ENCODE measurements at regions not wholly inside any gene's neighbourhood (a gene's known extent, or its start where the extent isn't known, plus 50 kb on each side); places are given as distances from the start of the nearest gene placed in this dataset.
"Not testable (repeated sequence)": the region's sequence is repeated elsewhere in the genome, so short reads cannot be mapped to it uniquely, and the experiment has no call there.

- H3K27ac Mint-ChIP-seq = no peak overlapping the region
- H3K27me3 Mint-ChIP-seq = no peaks in the 10 kb centered on the region
- H3K4me3 Mint-ChIP-seq = no peak overlapping the region
- H3K9me3 Mint-ChIP-seq = peaks cover 1% of the 10 kb centered on the region
- H3K4me1 Mint-ChIP-seq = no peaks in the 10 kb centered on the region
- DNase-seq (ENCODE audit: low spot score in 2 of 2) = no peak
- ATAC-seq (ENCODE audit: low read depth) = no peak
- no peaks in the 10 kb centered on the region for H3K36me3 Mint-ChIP-seq
These were observed 739.0 kb upstream of the NCAM2 start for GRCh38 chr21:20259031-20259867.

GRCh38 chr21:20260124-20260523, 738.1 kb upstream of the NCAM2 start:
- Mint-ChIP-seq H3K27ac (no peak overlapping the region), H3K4me1 (no peaks in the 10 kb centered on the region), H3K9me3 (peaks cover 1% of the 10 kb centered on the region), H3K27me3 (no peaks in the 10 kb centered on the region), H3K36me3 (no peaks in the 10 kb centered on the region), H3K4me3 (no peak overlapping the region)
- ATAC-seq (ENCODE audit: low read depth) (no peak), DNase-seq (ENCODE audit: low spot score in 2 of 2) (no peak)

- H3K4me1 Mint-ChIP-seq = no peaks in the 10 kb centered on the region
- H3K36me3 Mint-ChIP-seq = no peaks in the 10 kb centered on the region
- ATAC-seq (ENCODE audit: low read depth) (no peak), DNase-seq (ENCODE audit: low spot score in 2 of 2) (no peak)
- peaks cover 1% of the 10 kb centered on the region for H3K9me3 Mint-ChIP-seq
- no peaks in the 10 kb centered on the region for H3K27me3 Mint-ChIP-seq
- H3K4me3 Mint-ChIP-seq = no peak overlapping the region
- no peak overlapping the region for H3K27ac Mint-ChIP-seq
These were observed 736.8 kb upstream of the NCAM2 start for GRCh38 chr21:20261364-20261763.

GRCh38 chr21:20265707-20266440, 732.3 kb upstream of the NCAM2 start:
- Mint-ChIP-seq H3K27me3 (no peaks in the 10 kb centered on the region), H3K4me3 (no peak overlapping the region), H3K4me1 (no peaks in the 10 kb centered on the region), H3K27ac (no peak overlapping the region), H3K36me3 (no peaks in the 10 kb centered on the region), H3K9me3 (no peaks in the 10 kb centered on the region)
- no peak for DNase-seq (ENCODE audit: low spot score in 2 of 2)
- ATAC-seq (ENCODE audit: low read depth) = no peak

DNA sequence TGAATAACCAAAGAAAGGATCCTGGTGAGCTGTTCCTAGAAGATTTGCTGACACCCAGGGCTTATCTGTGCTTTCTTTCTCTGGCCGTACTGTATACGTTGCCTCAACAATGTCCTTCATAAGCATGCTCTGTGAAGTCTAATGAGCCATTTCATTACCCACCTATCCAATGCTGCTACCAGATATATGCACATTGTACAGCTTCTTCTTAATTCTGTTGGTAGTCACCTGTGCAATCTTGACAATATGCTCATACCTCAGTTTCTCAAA, 731.8 kb upstream of the NCAM2 start:
- ATAC-seq (ENCODE audit: low read depth) (no peak), DNase-seq (ENCODE audit: low spot score in 2 of 2) (no peak)
- Mint-ChIP-seq H3K27ac (no peak overlapping the region), H3K4me1 (no peaks in the 10 kb centered on the region), H3K4me3 (no peak overlapping the region), H3K9me3 (no peaks in the 10 kb centered on the region), H3K27me3 (no peaks in the 10 kb centered on the region), H3K36me3 (no peaks in the 10 kb centered on the region)

DNA sequence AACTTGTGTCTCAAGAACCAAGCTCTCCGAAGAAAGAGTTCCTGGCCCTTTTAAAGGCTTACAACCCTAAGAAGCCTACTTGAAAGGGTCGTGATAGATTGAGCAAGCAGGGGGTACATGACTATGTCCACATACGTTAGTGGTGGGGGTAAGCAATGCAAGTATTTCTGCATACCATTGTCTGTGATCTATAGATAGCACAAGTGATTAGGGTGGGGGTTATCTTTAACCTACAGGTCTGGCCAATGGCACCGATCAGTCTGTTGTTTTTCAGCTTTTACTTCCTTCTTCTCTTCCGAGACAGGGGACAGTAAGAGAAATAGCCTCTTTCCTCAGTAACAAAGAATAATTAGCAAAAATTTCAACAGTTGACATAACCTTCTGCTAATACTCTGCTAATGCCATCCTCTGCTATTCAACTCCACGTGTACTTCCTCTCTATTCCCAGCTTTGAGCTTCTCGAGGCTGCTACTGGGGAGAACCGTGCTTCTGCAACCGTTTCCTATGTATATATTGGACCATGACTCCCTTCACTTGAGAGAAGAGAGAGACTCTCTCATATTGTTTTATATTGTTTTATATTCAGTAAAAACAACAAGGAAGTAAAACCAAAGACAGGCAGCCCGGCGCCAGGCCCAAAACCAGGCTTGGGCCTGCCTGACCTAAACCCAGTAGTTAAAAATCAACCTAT, 727.7 kb upstream of the NCAM2 start:
- Mint-ChIP-seq H3K36me3 (no peaks in the 10 kb centered on the region), H3K4me1 (no peaks in the 10 kb centered on the region), H3K27me3 (no peaks in the 10 kb centered on the region), H3K27ac (no peak overlapping the region), H3K4me3 (no peak overlapping the region), H3K9me3 (peaks cover 6% of the 10 kb centered on the region)
- no peak for DNase-seq (ENCODE audit: low spot score in 2 of 2)
- no peak for ATAC-seq (ENCODE audit: low read depth)

GRCh38 chr21:20272791-20273362, 725.3 kb upstream of the NCAM2 start:
- Mint-ChIP-seq H3K27ac (no peak overlapping the region), H3K36me3 (no peaks in the 10 kb centered on the region), H3K4me3 (no peak overlapping the region), H3K9me3 (peaks cover 6% of the 10 kb centered on the region), H3K27me3 (no peaks in the 10 kb centered on the region), H3K4me1 (no peaks in the 10 kb centered on the region)
- ATAC-seq (ENCODE audit: low read depth) (no peak), DNase-seq (ENCODE audit: low spot score in 2 of 2) (no peak)

DNA sequence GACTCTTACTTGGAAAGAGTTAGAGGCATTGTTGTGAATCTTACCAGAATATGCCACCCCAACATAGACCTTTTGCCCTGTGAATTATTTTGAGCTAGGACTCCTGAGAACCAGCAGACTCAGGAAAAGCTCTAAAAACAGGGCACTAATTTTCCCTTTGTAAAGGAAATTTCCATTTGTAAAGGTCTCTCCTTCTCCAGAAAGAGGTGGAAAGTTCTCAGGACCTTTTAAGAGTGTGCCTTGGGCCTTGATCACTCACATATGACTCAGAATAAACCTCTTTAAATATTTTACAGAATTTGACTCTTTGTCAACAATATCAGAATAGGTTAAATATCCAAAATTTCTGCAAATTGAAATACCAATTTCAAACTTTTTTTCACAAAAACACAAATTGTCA, 721.8 kb upstream of the NCAM2 start:
- H3K27ac Mint-ChIP-seq = no peak overlapping the region
- H3K9me3 Mint-ChIP-seq = peaks cover 6% of the 10 kb centered on the region
- no peaks in the 10 kb centered on the region for H3K36me3 Mint-ChIP-seq
- ATAC-seq (ENCODE audit: low read depth) = no peak
- H3K4me3 Mint-ChIP-seq = no peak overlapping the region
- no peaks in the 10 kb centered on the region for H3K27me3 Mint-ChIP-seq
- H3K4me1 Mint-ChIP-seq = no peaks in the 10 kb centered on the region
- DNase-seq (ENCODE audit: low spot score in 2 of 2) = no peak

DNA sequence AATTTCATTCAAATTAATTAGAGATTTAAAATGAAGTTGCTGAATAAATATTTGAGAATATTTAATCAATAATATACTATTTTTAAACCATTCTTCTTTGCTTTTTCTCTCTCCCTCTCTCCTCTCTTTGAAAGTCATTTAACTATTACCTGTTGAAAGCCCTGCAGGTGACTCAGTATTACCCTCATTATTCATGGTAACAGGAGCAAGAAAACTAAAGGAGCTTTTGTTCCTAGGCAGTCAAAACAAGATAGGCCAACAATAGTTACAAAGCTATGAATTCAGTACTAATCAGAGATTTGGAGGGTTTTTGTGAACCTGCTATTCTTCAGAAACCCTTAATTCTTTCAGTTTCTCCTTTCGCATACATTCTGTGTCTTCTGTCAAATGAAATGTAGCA, 721.3 kb upstream of the NCAM2 start:
- ATAC-seq (ENCODE audit: low read depth) = no peak
- H3K27me3 Mint-ChIP-seq = no peaks in the 10 kb centered on the region

DNA sequence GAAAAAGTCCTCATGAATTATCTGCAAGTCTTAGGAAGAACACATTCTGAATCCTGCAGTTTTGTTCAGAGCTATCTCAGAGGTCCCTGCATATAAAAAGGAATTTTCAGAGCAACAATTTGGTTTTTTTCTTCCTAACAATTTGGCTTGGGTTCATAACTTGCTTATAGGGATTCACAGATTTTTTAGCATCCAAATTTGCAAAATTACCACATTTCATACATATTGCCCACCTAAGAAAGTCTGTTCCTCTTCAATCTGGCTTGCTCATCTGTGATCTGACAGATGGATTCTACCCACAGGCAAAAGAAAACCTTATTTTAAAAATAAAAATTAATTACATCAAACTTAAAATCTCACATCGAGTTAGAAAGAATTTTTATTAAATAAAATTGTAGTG, 714.4 kb upstream of the NCAM2 start:
- ATAC-seq (ENCODE audit: low read depth) (no peak), DNase-seq (ENCODE audit: low spot score in 2 of 2) (no peak)
- Mint-ChIP-seq H3K4me3 (no peak overlapping the region), H3K36me3 (no peaks in the 10 kb centered on the region), H3K9me3 (no peaks in the 10 kb centered on the region), H3K27ac (no peak overlapping the region), H3K4me1 (no peaks in the 10 kb centered on the region), H3K27me3 (no peaks in the 10 kb centered on the region)

More for the DNA sequence above, 721.3 kb upstream of the NCAM2 start:
- Mint-ChIP-seq H3K4me1 (no peaks in the 10 kb centered on the region), H3K4me3 (no peak overlapping the region), H3K36me3 (no peaks in the 10 kb centered on the region), H3K27ac (no peak overlapping the region), H3K9me3 (peaks cover 6% of the 10 kb centered on the region)
- no peak for DNase-seq (ENCODE audit: low spot score in 2 of 2)

DNA sequence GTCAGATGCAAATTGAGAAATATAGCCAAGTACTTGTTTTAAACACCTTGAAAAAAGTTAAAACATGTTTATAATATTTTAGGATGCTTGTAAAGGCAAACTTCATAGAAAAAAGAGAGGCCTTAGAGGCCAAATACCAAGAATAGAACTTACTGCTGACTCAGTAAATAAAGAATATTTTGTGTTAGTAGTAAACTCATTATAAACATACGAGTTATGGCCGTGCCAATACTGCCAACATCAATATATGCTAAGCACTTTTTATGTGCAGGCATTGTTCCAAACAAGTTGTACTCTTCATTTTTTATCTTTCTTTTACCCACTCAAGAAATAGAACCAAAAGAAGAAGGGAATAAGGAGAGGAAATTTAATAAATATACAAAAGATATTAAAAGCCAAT, 705.9 kb upstream of the NCAM2 start:
- no peaks in the 10 kb centered on the region for H3K36me3 Mint-ChIP-seq
- DNase-seq (ENCODE audit: low spot score in 2 of 2) (no peak), ATAC-seq (ENCODE audit: low read depth) (no peak)
- H3K4me3 Mint-ChIP-seq = no peak overlapping the region
- no peaks in the 10 kb centered on the region for H3K27me3 Mint-ChIP-seq
- H3K9me3 Mint-ChIP-seq = peaks cover 2% of the 10 kb centered on the region
- no peaks in the 10 kb centered on the region for H3K4me1 Mint-ChIP-seq
- H3K27ac Mint-ChIP-seq = no peak overlapping the region

DNA sequence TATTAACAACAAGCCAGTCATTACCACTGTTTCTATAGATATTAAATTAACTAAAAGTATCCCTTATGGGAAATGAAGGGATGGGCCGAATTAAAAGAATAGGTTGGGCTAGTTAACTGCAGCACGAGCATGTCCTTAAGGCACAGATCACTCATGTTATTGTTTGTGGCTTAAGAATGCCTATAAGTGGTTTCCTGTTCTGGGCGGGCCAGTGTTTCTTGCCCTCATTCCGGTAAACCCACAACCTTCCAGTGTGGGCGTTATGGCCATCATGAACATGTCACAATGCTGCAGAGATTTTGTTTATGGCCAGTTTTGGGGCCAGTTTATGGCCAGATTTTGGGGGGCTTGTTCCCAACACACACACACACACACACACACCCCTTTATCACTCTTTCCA, 705.4 kb upstream of the NCAM2 start:
- ATAC-seq (ENCODE audit: low read depth); H3K4me3 Mint-ChIP-seq; H3K27me3 Mint-ChIP-seq; H3K9me3 Mint-ChIP-seq; H3K36me3 Mint-ChIP-seq; DNase-seq (ENCODE audit: low spot score in 2 of 2); H3K4me1 Mint-ChIP-seq; H3K27ac Mint-ChIP-seq: not testable (repeated sequence)

- Mint-ChIP-seq H3K4me3 (no peak overlapping the region), H3K36me3 (no peaks in the 10 kb centered on the region), H3K27me3 (no peaks in the 10 kb centered on the region), H3K9me3 (no peaks in the 10 kb centered on the region), H3K27ac (no peak overlapping the region), H3K4me1 (no peaks in the 10 kb centered on the region)
- ATAC-seq (ENCODE audit: low read depth) (no peak), DNase-seq (ENCODE audit: low spot score in 2 of 2) (no peak)
These were observed 696.8 kb upstream of the NCAM2 start for GRCh38 chr21:20301395-20301794.

GRCh38 chr21:20302084-20302483, 696.1 kb upstream of the NCAM2 start:
- no peak for ATAC-seq (ENCODE audit: low read depth)
- no peaks in the 10 kb centered on the region for H3K4me1 Mint-ChIP-seq
- no peak overlapping the region for H3K27ac Mint-ChIP-seq
- DNase-seq (ENCODE audit: low spot score in 2 of 2) = no peak
- no peaks in the 10 kb centered on the region for H3K36me3 Mint-ChIP-seq
- no peaks in the 10 kb centered on the region for H3K9me3 Mint-ChIP-seq
- H3K27me3 Mint-ChIP-seq = no peaks in the 10 kb centered on the region
- H3K4me3 Mint-ChIP-seq = no peak overlapping the region
